Smooth muscle cell (in vitro differentiated cells): ENCODE measurements at regions not wholly inside any gene's neighbourhood (a gene's known extent, or its start where the extent isn't known, plus 50 kb on each side); places are given as distances from the start of the nearest gene placed in this dataset.
A peak's percentile ranks its signal among the peaks of the same experiment; 100 is the strongest.

Experiments used
- DNase-seq: peaks from one replicate; lab custom pipeline; 2025; ENCODE audit not compliant: unreplicated experiment; lab: John Stamatoyannopoulos, UW
- H2AFZ ChIP-seq: fragments of 200-600 bp; sonication (generic); 2 replicates; pipeline ENCODE4 v1.6.0; 2016; ENCODE audit warnings: antibody characterized with exemption, low read depth, mild to moderate bottlenecking
- H3F3A ChIP-seq: fragments of 200-600 bp; sonication (generic); 2 replicates; pipeline ENCODE4 v1.6.0; 2017; ENCODE audit warnings: antibody characterized with exemption, low read depth
- H3K27ac ChIP-seq: fragments of 200-600 bp; sonication (generic); 2 replicates; pipeline ENCODE4 v1.5.1; 2016; ENCODE audit warnings: low read depth, mild to moderate bottlenecking
- H3K27me3 ChIP-seq: fragments of 200-600 bp; sonication (generic); 2 replicates; pipeline ENCODE4 v1.6.1; 2016; ENCODE audit warnings: low read depth, mild to moderate bottlenecking
- H3K36me3 ChIP-seq: fragments of 200-600 bp; sonication (generic); 2 replicates; pipeline ENCODE4 v1.5.1; 2016; ENCODE audit warnings: low read depth
- H3K4me1 ChIP-seq: fragments of 200-600 bp; sonication (generic); 2 replicates; pipeline ENCODE4 v1.5.1; 2016; ENCODE audit warnings: low read depth
- H3K4me2 ChIP-seq: fragments of 200-600 bp; sonication (generic); 2 replicates; pipeline ENCODE4 v1.6.0; 2016; ENCODE audit warnings: mild to moderate bottlenecking
- H3K4me3 ChIP-seq: fragments of 200-600 bp; sonication (generic); 2 replicates; pipeline ENCODE4 v1.5.1; 2016; ENCODE audit warnings: mild to moderate bottlenecking
- H3K79me2 ChIP-seq: fragments of 200-600 bp; sonication (generic); 2 replicates; pipeline ENCODE4 v1.6.0; 2016; ENCODE audit warnings: low read depth, mild to moderate bottlenecking
- H3K9ac ChIP-seq: fragments of 200-600 bp; sonication (generic); 2 replicates; pipeline ENCODE4 v1.6.0; 2016; ENCODE audit warnings: low read depth
- H3K9me3 ChIP-seq: fragments of 200-600 bp; sonication (generic); replicated peaks from 2 replicates; pipeline ENCODE4 v1.5.1; 2016; ENCODE audit warnings: low read depth
- H4K20me1 ChIP-seq: fragments of 200-600 bp; sonication (generic); 2 replicates; pipeline ENCODE4 v1.6.0; 2016; ENCODE audit warnings: low read depth
- CTCF ChIP-seq: fragments of 200-600 bp; sonication (generic); IDR thresholded peaks from 2 replicates; pipeline ENCODE4 v1.5.1; 2017; ENCODE audit warnings: borderline replicate concordance, mild to moderate bottlenecking, antibody characterized with exemption; ENCODE audit not compliant: insufficient read depth, poor library complexity, severe bottlenecking
- WGBS: methylation state at CpG from one replicate; pipeline ENCODE4 v1.1.7; 2016; ENCODE audit warnings: low lambda C conversion rate; 5-methylcytosine and 5-hydroxymethylcytosine counted together

GRCh38 chr11:130601141-130601540 is 152.7 kb downstream of the ADAMTS15 start:
- H3F3A ChIP-seq = no peaks in the 10 kb centered on the region
- H3K36me3 ChIP-seq = no peaks in the 10 kb centered on the region
- no peak overlapping the region for H3K9ac ChIP-seq
- H3K9me3 ChIP-seq = no peaks in the 10 kb centered on the region
- peaks cover 9% of the 10 kb centered on the region for H3K4me1 ChIP-seq
- peak overlapping the region; percentile 1 for H2AFZ ChIP-seq
- no peaks in the 10 kb centered on the region for H3K27me3 ChIP-seq
- H3K79me2 ChIP-seq = no peaks in the 10 kb centered on the region
- 16% methylated on average over 8 of the region's 8 CpGs for WGBS
- TF ChIP-seq CTCF = no peak
- H3K4me2 ChIP-seq = no peak overlapping the region
- no peak overlapping the region for H3K4me3 ChIP-seq
- no peaks in the 10 kb centered on the region for H4K20me1 ChIP-seq
- no peak for DNase-seq
- peak overlapping the region; percentile 18 for H3K27ac ChIP-seq

DNA sequence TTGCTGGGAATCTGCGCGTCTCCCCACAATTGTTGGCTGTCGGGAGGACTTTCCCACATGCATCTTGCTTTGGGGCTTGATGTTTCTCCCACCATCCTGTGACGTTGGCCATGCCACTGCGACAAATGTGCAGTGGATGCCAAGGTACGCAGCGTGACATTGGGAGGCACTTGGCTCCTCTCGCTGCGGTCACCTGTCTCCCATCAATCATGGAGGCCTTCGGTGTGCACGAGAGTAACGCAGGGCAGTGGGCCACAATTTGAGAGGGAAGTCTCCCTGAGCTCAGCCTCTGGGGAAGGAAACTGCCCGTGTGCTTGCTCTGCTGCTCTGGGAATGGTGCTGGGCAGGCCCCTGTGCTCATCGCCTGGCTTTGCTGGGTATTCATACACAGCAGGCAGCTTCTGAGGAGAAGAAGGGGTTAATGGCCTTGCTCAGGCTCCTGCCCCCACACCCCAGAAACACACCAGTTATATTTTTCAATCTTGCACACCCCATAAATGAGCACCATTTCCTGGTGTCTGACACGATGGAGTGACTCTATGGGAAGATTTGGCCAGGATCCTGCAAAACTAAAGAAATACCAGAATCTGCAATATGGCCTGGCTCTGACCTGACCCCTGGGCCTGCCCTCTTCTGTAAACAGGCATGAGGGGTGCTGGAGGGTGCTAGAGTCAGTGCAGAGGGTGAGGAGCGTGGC is 153.5 kb downstream of the ADAMTS15 start:
- no peaks in the 10 kb centered on the region for H3K36me3 ChIP-seq
- no peak for TF ChIP-seq CTCF

DNA sequence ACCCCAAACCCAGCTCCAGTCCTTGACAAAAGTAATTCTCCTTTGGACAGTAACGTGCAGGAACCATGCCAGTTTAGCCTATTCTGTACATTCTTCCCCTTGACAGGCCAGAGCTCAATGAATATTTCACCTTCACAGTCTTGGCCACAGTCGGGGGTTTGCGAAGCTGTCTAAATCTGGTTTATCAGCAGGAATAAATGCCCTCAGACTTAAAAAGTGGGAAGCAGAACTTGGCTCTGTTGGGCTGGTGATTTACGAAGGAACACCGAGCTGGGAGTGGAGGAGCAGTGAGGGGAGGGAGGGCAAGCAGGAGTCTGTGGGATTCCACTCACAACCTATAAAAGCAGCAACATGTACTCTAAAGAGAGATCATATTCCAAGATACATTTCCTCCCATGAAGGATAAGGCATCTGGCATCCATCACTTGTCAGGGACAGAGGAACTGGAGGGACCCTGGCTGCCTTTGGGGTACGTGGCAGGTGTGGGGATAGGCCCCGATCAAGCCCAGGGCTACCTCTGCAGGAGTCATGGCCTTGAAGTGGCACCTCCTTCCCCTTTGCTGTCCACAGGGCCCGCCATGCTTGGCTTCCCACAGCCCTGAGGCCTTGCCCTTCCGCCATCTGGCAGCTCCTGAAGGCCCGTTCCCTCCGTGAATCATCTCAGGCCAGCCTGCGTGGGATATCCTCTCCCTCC is 154.3 kb downstream of the ADAMTS15 start:
- Histone ChIP-seq H3K4me1 (peaks cover 9% of the 10 kb centered on the region), H3F3A (no peaks in the 10 kb centered on the region), H3K79me2 (no peaks in the 10 kb centered on the region), H3K4me3 (no peak overlapping the region), H3K4me2 (no peak overlapping the region), H2AFZ (no peak overlapping the region), H3K36me3 (no peaks in the 10 kb centered on the region), H3K9me3 (no peaks in the 10 kb centered on the region), H3K9ac (no peak overlapping the region), H3K27ac (no peak overlapping the region), H3K27me3 (no peaks in the 10 kb centered on the region), H4K20me1 (no peaks in the 10 kb centered on the region)
- 76% methylated on average over 12 of the region's 12 CpGs for WGBS
- no peak for DNase-seq
- no peak for TF ChIP-seq CTCF

More for the DNA sequence above, 153.5 kb downstream of the ADAMTS15 start:
- H4K20me1 ChIP-seq = no peaks in the 10 kb centered on the region
- H3K27me3 ChIP-seq = no peaks in the 10 kb centered on the region
- 93% methylated on average over 16 of the region's 16 CpGs for WGBS
- no peaks in the 10 kb centered on the region for H3K9me3 ChIP-seq
- no peak overlapping the region for H3K4me3 ChIP-seq
- no peak overlapping the region for H3K9ac ChIP-seq
- H3K4me2 ChIP-seq = no peak overlapping the region
- H3F3A ChIP-seq = no peaks in the 10 kb centered on the region
- DNase-seq = no peak
- no peaks in the 10 kb centered on the region for H3K79me2 ChIP-seq
- no peak overlapping the region for H3K27ac ChIP-seq
- peaks cover 9% of the 10 kb centered on the region for H3K4me1 ChIP-seq
- H2AFZ ChIP-seq = no peak overlapping the region
